GM18951 (cell line): ENCODE measurements at regions not wholly inside any gene's neighbourhood (a gene's known extent, or its start where the extent isn't known, plus 50 kb on each side); places are given as distances from the start of the nearest gene placed in this dataset.

Experiments
- POLR2A ChIP-seq: IDR thresholded peaks from 4 replicates; pipeline ENCODE4 v1.6.1; 2011; ENCODE audit warnings: mild to moderate bottlenecking; ENCODE audit not compliant: insufficient read length, insufficient read depth; ENCODE audit errors: extremely low read depth
- in situ Hi-C: fragments of 300-500 bp; cut with MboI; formaldehyde crosslinking; loops from one replicate; pipeline ENCODE4 v1.12.0; 2022; ENCODE audit warnings: low sequenced_read_pairs, mixed read lengths, inconsistent platforms; ENCODE audit not compliant: unreplicated experiment

DNA sequence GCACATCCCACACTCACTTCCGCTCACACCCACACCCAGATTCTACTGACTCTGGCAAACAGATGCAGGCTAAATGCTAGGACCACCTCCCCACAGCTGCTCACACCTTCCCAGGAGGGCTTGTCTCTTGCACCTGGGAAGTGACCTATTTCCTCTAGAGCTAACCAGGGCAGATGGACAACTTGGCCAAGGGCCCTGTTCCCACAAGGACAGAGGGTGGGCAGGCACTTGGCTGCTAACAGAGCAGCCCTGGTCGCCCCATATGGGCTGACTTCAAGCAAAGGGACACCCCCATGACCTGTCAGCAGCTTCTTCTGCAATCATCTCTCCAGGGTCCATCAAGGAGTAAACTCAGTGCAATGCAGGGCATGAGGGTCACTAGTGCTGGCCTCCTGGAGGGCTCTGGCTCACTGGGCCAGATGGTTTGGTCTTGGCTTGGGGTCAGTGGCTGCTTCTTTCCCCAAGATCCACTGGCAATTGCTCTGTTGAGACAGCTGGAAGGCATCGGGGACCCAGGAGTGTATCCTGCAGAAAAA, 641.5 kb downstream of the PLPP3 start:
- in situ Hi-C loops: no loop called here
- no peak for TF ChIP-seq POLR2A

GRCh38 chr1:55935236-55935635, 644.1 kb downstream of the PLPP3 start:
- in situ Hi-C loops: no loop called here
- TF ChIP-seq POLR2A: no peak

GRCh38 chr1:55932402-55932801, 647.0 kb downstream of the PLPP3 start:
- in situ Hi-C loops: no loop called here
- no peak for TF ChIP-seq POLR2A

DNA sequence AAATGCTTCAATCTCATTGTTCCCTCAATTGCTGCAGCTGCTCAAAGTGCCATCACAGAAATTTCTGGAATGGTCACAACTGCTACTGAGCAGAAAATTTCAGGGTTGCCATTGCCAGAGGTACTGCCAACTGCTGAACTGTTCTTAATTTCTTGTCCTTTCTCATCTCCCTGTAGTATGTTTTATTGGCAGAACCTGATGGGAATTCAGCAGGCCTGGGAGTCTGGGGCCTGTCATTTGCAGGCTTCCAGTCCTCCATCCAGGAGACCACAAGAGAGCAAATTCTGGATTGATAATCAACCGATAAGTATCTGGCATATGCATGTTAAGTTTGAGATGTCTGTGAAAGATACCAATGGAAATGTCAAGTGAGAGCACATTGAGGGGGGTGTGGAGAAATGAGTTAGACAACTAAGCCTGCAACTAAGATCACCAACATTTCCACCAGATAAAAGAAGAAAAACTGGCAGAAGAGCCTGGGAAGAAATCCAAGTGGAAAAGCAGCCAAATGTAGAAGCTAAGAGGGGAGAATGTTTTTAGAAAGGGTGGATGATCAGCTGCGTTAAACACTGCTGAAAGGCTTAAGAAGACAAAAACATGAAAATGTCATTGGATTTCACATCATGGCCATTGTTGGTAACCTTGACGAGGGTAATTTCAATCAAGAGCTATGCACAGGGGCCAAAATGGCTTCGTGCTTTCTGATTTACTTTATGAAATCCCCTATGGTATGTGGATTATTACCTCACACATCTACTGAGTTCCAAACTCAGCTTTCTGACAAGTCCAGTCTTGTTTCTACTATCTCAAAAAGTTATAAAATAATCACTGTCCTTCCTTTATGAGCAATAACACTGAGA, 648.1 kb downstream of the PLPP3 start:
- no peak for TF ChIP-seq POLR2A
- in situ Hi-C loops: no loop called here

- in situ Hi-C loops: no loop called here
Measured at GRCh38 chr1:55929652-55930051, 649.7 kb downstream of the PLPP3 start.

DNA sequence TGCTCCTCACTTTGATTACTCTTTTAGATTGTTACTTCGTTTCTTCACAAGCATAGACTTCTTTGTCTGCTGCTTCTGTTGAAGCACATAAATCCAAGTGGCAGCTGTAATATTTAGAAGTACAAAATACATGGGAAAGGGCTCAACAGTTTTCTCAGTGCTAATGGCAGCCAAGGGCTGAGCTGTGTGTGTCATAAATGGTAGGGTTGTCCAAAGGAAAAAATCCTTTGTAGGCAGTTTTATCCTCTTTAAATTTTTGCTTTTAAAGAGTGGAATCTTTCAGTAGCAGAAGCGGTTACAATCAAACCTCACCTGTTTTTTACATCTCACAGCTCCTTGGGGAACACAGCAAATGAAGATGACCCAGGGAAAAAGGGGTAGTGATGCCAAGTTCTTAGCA, 650.8 kb downstream of the PLPP3 start:
- no peak for TF ChIP-seq POLR2A
- in situ Hi-C loops: no loop called here

More at GRCh38 chr1:55929652-55930051, 649.7 kb downstream of the PLPP3 start:
- TF ChIP-seq POLR2A: no peak

GRCh38 chr1:55927702-55928290, 651.6 kb downstream of the PLPP3 start:
- no peak for TF ChIP-seq POLR2A
- in situ Hi-C loops: no loop called here

- in situ Hi-C loops: no loop called here
- no peak for TF ChIP-seq POLR2A
Measured at GRCh38 chr1:55926906-55927471, 652.4 kb downstream of the PLPP3 start.

DNA sequence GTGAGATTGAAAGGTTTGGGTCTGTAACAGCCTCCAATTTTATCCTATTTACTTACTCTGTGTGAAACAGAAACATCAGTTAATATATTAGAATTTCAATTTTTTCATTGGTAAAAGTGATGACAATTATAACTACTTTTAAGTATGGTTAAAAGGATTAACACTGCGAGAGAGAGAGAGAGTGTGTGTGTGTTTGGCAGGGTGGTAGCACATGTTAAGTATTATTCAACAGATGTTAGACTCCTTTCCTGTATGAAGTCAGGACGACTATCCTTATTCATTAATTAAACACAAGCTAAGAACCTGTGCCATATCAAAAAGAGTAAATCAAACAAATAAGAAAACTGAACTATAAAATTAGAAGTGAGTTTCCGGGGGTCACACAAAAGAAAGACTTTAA, 662.5 kb downstream of the PLPP3 start:
- in situ Hi-C loops: no loop called here
- TF ChIP-seq POLR2A: no peak

DNA sequence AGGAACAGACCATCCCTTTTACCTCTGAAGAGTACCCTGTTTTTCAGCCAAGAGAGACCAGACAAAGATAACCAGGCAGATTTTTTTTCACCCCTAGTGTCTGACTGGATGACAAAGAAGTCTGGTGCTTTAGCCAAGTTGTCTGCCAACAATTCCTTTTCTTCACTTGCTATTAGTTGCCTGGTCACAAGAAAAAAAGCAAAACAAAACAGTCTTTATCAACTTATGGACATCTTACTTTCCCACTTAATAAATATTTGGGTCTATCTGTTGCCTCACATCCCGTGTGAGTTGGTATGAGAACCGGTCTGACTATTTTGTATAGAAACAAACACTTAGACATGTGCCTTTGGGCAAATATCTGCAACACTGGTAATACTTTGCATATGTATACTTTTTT, 662.9 kb downstream of the PLPP3 start:
- in situ Hi-C loops: no loop called here
- no peak for TF ChIP-seq POLR2A

GRCh38 chr1:55913565-55913964, 665.8 kb downstream of the PLPP3 start:
- in situ Hi-C loops: no loop called here
- no peak for TF ChIP-seq POLR2A

- in situ Hi-C loops: no loop called here
- TF ChIP-seq POLR2A: no peak
Measured at GRCh38 chr1:55912438-55912837, 666.9 kb downstream of the PLPP3 start.

DNA sequence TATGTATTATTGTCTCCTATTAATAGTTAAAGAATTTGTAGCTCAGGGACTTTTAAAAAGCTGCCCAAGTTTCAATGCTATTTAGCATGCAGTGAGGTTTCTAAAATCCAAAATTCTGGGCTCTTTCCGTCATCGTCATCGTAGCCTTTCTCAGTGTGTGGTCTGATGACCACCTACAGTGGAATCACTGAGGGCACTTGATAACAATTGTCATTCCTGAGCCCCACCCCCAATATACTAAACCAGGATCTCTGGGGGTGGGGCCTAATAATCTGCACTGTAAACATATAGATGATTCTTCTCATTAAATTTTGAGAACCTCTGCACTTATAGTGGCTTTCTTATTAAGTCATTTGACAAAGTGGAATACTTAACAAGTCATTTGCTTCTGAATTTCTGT, 674.8 kb downstream of the PLPP3 start:
- TF ChIP-seq POLR2A: no peak
- in situ Hi-C loops: no loop called here
